ENCODE measurements at regions not wholly inside any gene's neighbourhood (a gene's known extent, or its start where the extent isn't known, plus 50 kb on each side); places are given as distances from the start of the nearest gene placed in this dataset.

GRCh38 chr2:62292190-62292589 lies 96.3 kb downstream of the B3GNT2 start:
- Histone ChIP-seq H3K36me3 (ENCODE audit: control insufficient read depth, insufficient read depth, low read length) (no peaks in the 10 kb centered on the region), H2AFZ (ENCODE audit: low read length) (no peak overlapping the region), H3K27ac (ENCODE audit: insufficient read depth, low read length) (no peak overlapping the region), H3K9ac (ENCODE audit: insufficient read depth, low read length) (no peak overlapping the region), H3K4me2 (ENCODE audit: extremely low read depth, insufficient read depth, low read length) (no peak overlapping the region), H3K4me3 (replicated peaks in 1 of 4; ENCODE audit: control extremely low read depth in 1 of 4, insufficient read depth in 1 of 4, low read depth in 3 of 4, low read length in 4 of 4) (no peak overlapping the region), H3K79me2 (ENCODE audit: control insufficient read depth, insufficient read depth, low read length) (no peaks in the 10 kb centered on the region), H3K27me3 (ENCODE audit: control insufficient read depth, insufficient read depth, low read length) (peaks cover 3% of the 10 kb centered on the region), H4K20me1 (ENCODE audit: control insufficient read depth, extremely low read depth, insufficient read depth, low read length) (no peaks in the 10 kb centered on the region), H3K9me3 (ENCODE audit: control insufficient read depth, insufficient read depth, low read depth, low read length) (no peaks in the 10 kb centered on the region), H3K4me1 (ENCODE audit: control insufficient read depth, extremely low read depth, insufficient read depth, low read length) (no peaks in the 10 kb centered on the region)
- TF ChIP-seq, protein P1, sequence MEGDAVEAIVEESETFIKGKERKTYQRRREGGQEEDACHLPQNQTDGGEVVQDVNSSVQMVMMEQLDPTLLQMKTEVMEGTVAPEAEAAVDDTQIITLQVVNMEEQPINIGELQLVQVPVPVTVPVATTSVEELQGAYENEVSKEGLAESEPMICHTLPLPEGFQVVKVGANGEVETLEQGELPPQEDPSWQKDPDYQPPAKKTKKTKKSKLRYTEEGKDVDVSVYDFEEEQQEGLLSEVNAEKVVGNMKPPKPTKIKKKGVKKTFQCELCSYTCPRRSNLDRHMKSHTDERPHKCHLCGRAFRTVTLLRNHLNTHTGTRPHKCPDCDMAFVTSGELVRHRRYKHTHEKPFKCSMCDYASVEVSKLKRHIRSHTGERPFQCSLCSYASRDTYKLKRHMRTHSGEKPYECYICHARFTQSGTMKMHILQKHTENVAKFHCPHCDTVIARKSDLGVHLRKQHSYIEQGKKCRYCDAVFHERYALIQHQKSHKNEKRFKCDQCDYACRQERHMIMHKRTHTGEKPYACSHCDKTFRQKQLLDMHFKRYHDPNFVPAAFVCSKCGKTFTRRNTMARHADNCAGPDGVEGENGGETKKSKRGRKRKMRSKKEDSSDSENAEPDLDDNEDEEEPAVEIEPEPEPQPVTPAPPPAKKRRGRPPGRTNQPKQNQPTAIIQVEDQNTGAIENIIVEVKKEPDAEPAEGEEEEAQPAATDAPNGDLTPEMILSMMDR (conservative IDR thresholded peaks at IDR 0.05 in 1 of 2, IDR thresholded peaks at IDR 0.05 in 1 of 2; ENCODE audit: low read depth in 1 of 2, low read length in 2 of 2): no peak
- no peak for TF ChIP-seq EZH2 (IDR thresholded peaks at IDR 0.05; ENCODE audit: low read length, missing control alignments)
- peak in 1 of 2 donors; percentile 80 for DNase-seq (ENCODE audit: low read depth in 2 of 2)

DNA sequence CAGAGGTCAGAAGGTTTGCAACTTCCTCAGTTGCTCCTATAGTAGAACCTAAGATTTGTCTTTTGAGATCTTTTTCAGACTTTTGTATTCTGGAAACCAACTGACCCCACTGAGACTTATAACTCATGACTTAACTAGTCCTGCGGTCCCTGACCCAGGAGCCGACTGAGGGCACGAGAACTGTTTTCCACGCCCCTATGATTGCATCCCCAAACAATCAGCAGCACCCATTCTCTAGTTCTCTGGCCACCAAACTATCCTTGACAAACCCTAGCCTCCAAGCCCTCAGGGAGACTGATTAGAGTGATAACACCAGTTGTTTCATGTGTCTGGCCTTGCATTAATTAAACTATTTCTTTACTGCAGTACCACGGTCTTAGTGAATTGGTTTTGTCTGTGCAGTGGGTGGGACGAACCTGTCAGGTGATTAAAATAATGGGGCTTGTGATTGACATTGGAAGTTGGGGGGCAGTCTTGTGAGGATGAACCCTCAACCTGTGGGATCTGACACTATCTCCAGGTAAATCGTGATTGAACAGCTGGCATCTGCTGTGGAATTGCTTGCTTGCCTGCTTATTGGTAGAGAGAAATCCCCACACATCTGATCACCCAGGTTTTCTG lies 95.7 kb downstream of the B3GNT2 start:
- no peak overlapping the region for H3K9ac ChIP-seq (ENCODE audit: insufficient read depth, low read length)
- H3K79me2 ChIP-seq (ENCODE audit: control insufficient read depth, insufficient read depth, low read length): no peaks in the 10 kb centered on the region
- no peaks in the 10 kb centered on the region for H3K9me3 ChIP-seq (ENCODE audit: control insufficient read depth, insufficient read depth, low read depth, low read length)
- H3K4me1 ChIP-seq (ENCODE audit: control insufficient read depth, extremely low read depth, insufficient read depth, low read length): no peaks in the 10 kb centered on the region
- no peaks in the 10 kb centered on the region for H4K20me1 ChIP-seq (ENCODE audit: control insufficient read depth, extremely low read depth, insufficient read depth, low read length)
- H3K4me2 ChIP-seq (ENCODE audit: extremely low read depth, insufficient read depth, low read length): no peak overlapping the region
- H3K27me3 ChIP-seq (ENCODE audit: control insufficient read depth, insufficient read depth, low read length): no peaks in the 10 kb centered on the region
- H3K27ac ChIP-seq (ENCODE audit: insufficient read depth, low read length): no peak overlapping the region
- no peaks in the 10 kb centered on the region for H3K36me3 ChIP-seq (ENCODE audit: control insufficient read depth, insufficient read depth, low read length)
- H2AFZ ChIP-seq (ENCODE audit: low read length): no peak overlapping the region
- DNase-seq (ENCODE audit: low read depth in 2 of 2): no peak
- no peak overlapping the region for H3K4me3 ChIP-seq (replicated peaks in 1 of 4; ENCODE audit: control extremely low read depth in 1 of 4, insufficient read depth in 1 of 4, low read depth in 3 of 4, low read length in 4 of 4)
- TF ChIP-seq, protein P1 (conservative IDR thresholded peaks at IDR 0.05 in 1 of 2, IDR thresholded peaks at IDR 0.05 in 1 of 2; ENCODE audit: low read depth in 1 of 2, low read length in 2 of 2): no peak
- TF ChIP-seq EZH2 (IDR thresholded peaks at IDR 0.05; ENCODE audit: low read length, missing control alignments): no peak

DNA sequence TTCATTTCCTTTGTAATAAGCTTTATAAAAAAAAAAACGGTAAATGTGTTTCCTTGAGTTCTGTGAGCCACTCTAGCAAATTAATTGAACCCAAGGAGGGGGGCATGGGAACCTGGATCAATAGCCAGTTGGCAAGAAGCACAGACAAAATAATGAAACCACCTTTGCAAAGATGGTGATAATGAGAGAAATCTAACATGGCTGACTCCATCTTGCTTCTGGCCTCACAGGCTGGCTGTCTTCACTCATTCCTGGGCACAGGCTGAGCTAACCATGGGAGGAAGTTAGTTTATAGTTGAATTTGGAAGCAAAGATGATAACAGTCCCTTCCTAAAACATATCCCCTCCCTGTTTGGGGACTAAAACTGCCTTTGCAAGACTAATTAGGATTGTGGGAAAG lies 95.1 kb downstream of the B3GNT2 start:
- H3K9ac ChIP-seq (ENCODE audit: insufficient read depth, low read length): no peak overlapping the region
- no peak overlapping the region for H3K27ac ChIP-seq (ENCODE audit: insufficient read depth, low read length)
- H3K27me3 ChIP-seq (ENCODE audit: control insufficient read depth, insufficient read depth, low read length): no peaks in the 10 kb centered on the region
- DNase-seq (ENCODE audit: low read depth in 2 of 2): no peak
- no peak overlapping the region for H3K4me2 ChIP-seq (ENCODE audit: extremely low read depth, insufficient read depth, low read length)
- TF ChIP-seq, protein P1 (conservative IDR thresholded peaks at IDR 0.05 in 1 of 2, IDR thresholded peaks at IDR 0.05 in 1 of 2; ENCODE audit: low read depth in 1 of 2, low read length in 2 of 2): no peak
- no peak for TF ChIP-seq EZH2 (IDR thresholded peaks at IDR 0.05; ENCODE audit: low read length, missing control alignments)
- no peak overlapping the region for H3K4me3 ChIP-seq (replicated peaks in 1 of 4; ENCODE audit: control extremely low read depth in 1 of 4, insufficient read depth in 1 of 4, low read depth in 3 of 4, low read length in 4 of 4)
- H3K36me3 ChIP-seq (ENCODE audit: control insufficient read depth, insufficient read depth, low read length): no peaks in the 10 kb centered on the region
- H3K9me3 ChIP-seq (ENCODE audit: control insufficient read depth, insufficient read depth, low read depth, low read length): no peaks in the 10 kb centered on the region
- H3K79me2 ChIP-seq (ENCODE audit: control insufficient read depth, insufficient read depth, low read length): no peaks in the 10 kb centered on the region
- H3K4me1 ChIP-seq (ENCODE audit: control insufficient read depth, extremely low read depth, insufficient read depth, low read length): no peaks in the 10 kb centered on the region
- no peaks in the 10 kb centered on the region for H4K20me1 ChIP-seq (ENCODE audit: control insufficient read depth, extremely low read depth, insufficient read depth, low read length)
- H2AFZ ChIP-seq (ENCODE audit: low read length): no peak overlapping the region

Data from fibroblast of lung (primary cell).